Cerebellar cortex (tissue), 1 donor: ENCODE measurements at regions not wholly inside any gene's neighbourhood (a gene's known extent, or its start where the extent isn't known, plus 50 kb on each side); places are given as distances from the start of the nearest gene placed in this dataset.

Experiments
- DNase-seq: peaks from one replicate; pipeline ENCODE4 v3.0.0-alpha.2; 2015; ENCODE audit warnings: low spot score

GRCh38 chr6:167774881-167775280 is 51.8 kb upstream of the AFDN start:
- DNase-seq: no peak

- DNase-seq: no peak
Measured at GRCh38 chr6:167776906-167777627, 49.6 kb upstream of the AFDN start.
